HL-60 (cell line): ENCODE measurements at regions not wholly inside any gene's neighbourhood (a gene's known extent, or its start where the extent isn't known, plus 50 kb on each side); places are given as distances from the start of the nearest gene placed in this dataset.

ENCODE experiments used
- DNase-seq, 2 experiments: peaks; one replicate each; pipeline ENCODE4 v3.0.0-alpha.2; 2010 to 2020; ENCODE audit warnings: low read depth in 1 of 2, low spot score in 1 of 2
- H3K27ac ChIP-seq: fragments of 250-450 bp; sonication (Bioruptor Pico); replicated peaks from 2 replicates; pipeline ENCODE4 v1.5.1; 2020; ENCODE audit warnings: mild to moderate bottlenecking, moderate library complexity
- H3K27me3 ChIP-seq: fragments of 250-450 bp; sonication (Bioruptor Pico); 2 replicates; pipeline ENCODE4 v1.5.1; 2021; ENCODE audit warnings: mild to moderate bottlenecking, moderate library complexity; ENCODE audit not compliant: insufficient read depth, poor library complexity, severe bottlenecking
- H3K4me3 ChIP-seq: replicated peaks from 2 replicates; pipeline ENCODE4 v1.5.1; 2011; ENCODE audit warnings: mild to moderate bottlenecking, control low read depth, low read length; ENCODE audit not compliant: insufficient read depth
- GABPA ChIP-seq: IDR thresholded peaks from 2 replicates; pipeline ENCODE4 v1.6.1; 2012; ENCODE audit warnings: low read depth
- POLR2AphosphoS5 ChIP-seq: IDR thresholded peaks from 2 replicates; pipeline ENCODE4 v1.6.1; 2012; ENCODE audit warnings: low read depth
- SPI1 ChIP-seq: IDR thresholded peaks from 2 replicates; pipeline ENCODE4 v1.6.1; 2012; ENCODE audit warnings: low read depth, mild to moderate bottlenecking, borderline replicate concordance
- TF ChIP-seq, protein P1 (sequence below): IDR thresholded peaks from one replicate; pipeline ENCODE4 v1.5.1; 2011; ENCODE audit warnings: low read length, control low read depth, inconsistent platforms; ENCODE audit not compliant: insufficient read depth
- TF ChIP-seq, protein P2 (sequence below): IDR thresholded peaks from 2 replicates; pipeline ENCODE4 v1.6.1; 2012; ENCODE audit warnings: low read depth; ENCODE audit not compliant: insufficient replicate concordance

DNA sequence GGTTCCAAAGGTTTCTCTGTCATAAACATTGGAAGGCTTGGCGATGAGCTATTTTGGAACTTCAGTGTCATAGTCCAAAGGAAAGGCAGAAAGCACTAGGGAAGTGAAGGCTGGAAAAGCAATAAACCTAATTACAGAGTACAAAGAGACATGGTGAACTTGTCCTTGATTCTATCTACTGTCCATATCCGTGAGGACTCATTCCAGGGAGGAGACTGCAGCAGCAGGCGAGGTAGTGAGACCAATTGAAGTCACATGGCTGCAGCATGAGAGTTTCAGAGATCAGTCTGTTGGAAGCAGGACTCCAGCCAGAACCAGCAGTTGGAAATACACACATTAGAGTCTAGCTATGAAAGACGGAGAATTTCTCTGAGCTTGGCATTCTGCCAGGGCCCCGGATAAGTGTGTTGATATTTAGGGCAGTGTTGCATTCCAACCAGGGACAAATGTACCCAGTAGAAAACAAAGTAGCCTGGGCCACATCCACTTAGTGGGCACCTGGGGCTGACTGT lies 54.1 kb upstream of the ARHGAP42 start:
- no peak for TF ChIP-seq SPI1
- TF ChIP-seq, protein P1, sequence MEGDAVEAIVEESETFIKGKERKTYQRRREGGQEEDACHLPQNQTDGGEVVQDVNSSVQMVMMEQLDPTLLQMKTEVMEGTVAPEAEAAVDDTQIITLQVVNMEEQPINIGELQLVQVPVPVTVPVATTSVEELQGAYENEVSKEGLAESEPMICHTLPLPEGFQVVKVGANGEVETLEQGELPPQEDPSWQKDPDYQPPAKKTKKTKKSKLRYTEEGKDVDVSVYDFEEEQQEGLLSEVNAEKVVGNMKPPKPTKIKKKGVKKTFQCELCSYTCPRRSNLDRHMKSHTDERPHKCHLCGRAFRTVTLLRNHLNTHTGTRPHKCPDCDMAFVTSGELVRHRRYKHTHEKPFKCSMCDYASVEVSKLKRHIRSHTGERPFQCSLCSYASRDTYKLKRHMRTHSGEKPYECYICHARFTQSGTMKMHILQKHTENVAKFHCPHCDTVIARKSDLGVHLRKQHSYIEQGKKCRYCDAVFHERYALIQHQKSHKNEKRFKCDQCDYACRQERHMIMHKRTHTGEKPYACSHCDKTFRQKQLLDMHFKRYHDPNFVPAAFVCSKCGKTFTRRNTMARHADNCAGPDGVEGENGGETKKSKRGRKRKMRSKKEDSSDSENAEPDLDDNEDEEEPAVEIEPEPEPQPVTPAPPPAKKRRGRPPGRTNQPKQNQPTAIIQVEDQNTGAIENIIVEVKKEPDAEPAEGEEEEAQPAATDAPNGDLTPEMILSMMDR: no peak
- DNase-seq: no peak
- Histone ChIP-seq H3K27me3 (no peaks in the 10 kb centered on the region), H3K4me3 (no peak overlapping the region), H3K27ac (no peak overlapping the region)

DNA sequence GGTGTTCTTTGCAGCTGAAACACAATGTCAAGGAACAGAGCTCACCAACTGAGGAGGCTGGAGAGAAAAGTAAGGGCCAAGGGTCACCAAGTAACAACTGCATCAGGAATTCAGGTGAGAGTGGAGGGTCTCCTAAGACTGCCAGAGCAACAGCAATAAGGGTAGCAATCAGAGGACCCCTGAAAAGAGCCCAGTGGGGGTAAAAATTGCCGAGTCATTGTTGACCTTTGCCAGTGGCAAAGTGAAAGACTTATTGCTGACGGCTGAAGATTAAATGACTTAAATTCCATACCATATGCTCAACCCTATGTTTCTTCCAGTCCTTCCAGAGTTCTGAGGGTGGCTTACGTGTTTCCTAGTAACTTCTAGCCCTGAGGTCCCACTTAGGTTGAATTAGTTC lies 51.9 kb upstream of the ARHGAP42 start:
- no peak for DNase-seq
- Histone ChIP-seq H3K4me3 (no peak overlapping the region), H3K27ac (no peak overlapping the region), H3K27me3 (no peaks in the 10 kb centered on the region)
- TF ChIP-seq, protein P2, sequence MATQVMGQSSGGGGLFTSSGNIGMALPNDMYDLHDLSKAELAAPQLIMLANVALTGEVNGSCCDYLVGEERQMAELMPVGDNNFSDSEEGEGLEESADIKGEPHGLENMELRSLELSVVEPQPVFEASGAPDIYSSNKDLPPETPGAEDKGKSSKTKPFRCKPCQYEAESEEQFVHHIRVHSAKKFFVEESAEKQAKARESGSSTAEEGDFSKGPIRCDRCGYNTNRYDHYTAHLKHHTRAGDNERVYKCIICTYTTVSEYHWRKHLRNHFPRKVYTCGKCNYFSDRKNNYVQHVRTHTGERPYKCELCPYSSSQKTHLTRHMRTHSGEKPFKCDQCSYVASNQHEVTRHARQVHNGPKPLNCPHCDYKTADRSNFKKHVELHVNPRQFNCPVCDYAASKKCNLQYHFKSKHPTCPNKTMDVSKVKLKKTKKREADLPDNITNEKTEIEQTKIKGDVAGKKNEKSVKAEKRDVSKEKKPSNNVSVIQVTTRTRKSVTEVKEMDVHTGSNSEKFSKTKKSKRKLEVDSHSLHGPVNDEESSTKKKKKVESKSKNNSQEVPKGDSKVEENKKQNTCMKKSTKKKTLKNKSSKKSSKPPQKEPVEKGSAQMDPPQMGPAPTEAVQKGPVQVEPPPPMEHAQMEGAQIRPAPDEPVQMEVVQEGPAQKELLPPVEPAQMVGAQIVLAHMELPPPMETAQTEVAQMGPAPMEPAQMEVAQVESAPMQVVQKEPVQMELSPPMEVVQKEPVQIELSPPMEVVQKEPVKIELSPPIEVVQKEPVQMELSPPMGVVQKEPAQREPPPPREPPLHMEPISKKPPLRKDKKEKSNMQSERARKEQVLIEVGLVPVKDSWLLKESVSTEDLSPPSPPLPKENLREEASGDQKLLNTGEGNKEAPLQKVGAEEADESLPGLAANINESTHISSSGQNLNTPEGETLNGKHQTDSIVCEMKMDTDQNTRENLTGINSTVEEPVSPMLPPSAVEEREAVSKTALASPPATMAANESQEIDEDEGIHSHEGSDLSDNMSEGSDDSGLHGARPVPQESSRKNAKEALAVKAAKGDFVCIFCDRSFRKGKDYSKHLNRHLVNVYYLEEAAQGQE: no peak
- no peak for TF ChIP-seq SPI1
- no peak for TF ChIP-seq POLR2AphosphoS5
- TF ChIP-seq, protein P1: no peak
- TF ChIP-seq GABPA: no peak

DNA sequence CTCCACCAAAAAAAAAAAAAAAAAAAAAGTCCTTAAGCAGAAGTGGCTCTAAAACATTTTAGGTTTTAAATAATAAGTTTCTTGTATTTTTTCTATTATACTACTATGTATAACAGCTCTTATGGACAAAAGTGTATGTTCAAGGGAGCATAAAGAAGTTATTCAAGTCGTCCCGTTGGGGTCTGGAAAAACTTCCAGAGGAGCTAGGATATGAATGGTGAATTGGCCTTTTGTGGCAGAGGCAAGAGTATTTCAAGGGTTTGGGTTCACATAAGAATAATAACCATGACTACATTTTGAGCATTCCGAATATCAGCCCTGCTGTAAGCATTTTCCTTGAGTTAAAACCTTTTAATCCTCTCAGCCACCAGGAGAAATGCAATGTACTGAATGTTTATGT lies 50.6 kb upstream of the ARHGAP42 start:
- H3K4me3 ChIP-seq: no peak overlapping the region
- H3K27me3 ChIP-seq: no peaks in the 10 kb centered on the region
- DNase-seq: no peak
- TF ChIP-seq POLR2AphosphoS5 (no peak), GABPA (no peak), SPI1 (no peak)
- TF ChIP-seq, protein P1: no peak
- TF ChIP-seq, protein P2: no peak
- H3K27ac ChIP-seq: no peak overlapping the region
